PC-3 (cell line): ENCODE measurements at regions not wholly inside any gene's neighbourhood (a gene's known extent, or its start where the extent isn't known, plus 50 kb on each side); places are given as distances from the start of the nearest gene placed in this dataset.

Source experiments
- EZH2 ChIP-seq: fragments of 300-600 bp; sonication (generic); IDR thresholded peaks from one replicate; pipeline ENCODE4 v1.6.1; 2017; ENCODE audit warnings: antibody characterized with exemption, mild to moderate bottlenecking, low read length; ENCODE audit not compliant: unreplicated experiment
- TF ChIP-seq, protein P1 (sequence below): fragments of 300-600 bp; sonication (generic); conservative IDR thresholded peaks from 2 replicates; pipeline ENCODE4 v1.5.1; 2017; ENCODE audit warnings: antibody characterized with exemption, low read depth, mild to moderate bottlenecking, low read length

DNA sequence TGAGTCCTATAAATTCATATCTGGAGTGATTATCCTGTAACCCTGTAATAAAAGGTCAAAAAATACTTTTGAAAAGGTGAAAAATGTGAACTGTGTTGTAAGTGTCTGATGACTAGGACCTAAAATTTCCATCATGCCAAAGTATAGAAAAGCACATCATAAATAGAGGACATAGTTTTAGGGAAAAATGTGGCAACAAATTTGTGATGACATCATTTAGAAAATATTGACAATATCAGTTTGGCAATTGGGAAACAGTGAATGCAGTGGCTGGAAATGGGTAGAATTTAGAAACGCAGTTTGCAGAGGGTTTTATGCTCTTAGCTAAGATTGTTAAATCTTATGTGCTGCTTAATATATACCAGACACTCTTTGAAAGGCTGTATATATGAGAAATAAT, 1464.8 kb downstream of the RAPGEF2 start:
- TF ChIP-seq, protein P1, sequence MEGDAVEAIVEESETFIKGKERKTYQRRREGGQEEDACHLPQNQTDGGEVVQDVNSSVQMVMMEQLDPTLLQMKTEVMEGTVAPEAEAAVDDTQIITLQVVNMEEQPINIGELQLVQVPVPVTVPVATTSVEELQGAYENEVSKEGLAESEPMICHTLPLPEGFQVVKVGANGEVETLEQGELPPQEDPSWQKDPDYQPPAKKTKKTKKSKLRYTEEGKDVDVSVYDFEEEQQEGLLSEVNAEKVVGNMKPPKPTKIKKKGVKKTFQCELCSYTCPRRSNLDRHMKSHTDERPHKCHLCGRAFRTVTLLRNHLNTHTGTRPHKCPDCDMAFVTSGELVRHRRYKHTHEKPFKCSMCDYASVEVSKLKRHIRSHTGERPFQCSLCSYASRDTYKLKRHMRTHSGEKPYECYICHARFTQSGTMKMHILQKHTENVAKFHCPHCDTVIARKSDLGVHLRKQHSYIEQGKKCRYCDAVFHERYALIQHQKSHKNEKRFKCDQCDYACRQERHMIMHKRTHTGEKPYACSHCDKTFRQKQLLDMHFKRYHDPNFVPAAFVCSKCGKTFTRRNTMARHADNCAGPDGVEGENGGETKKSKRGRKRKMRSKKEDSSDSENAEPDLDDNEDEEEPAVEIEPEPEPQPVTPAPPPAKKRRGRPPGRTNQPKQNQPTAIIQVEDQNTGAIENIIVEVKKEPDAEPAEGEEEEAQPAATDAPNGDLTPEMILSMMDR, result no peak
- no peak for TF ChIP-seq EZH2
